ENCODE measurements at regions not wholly inside any gene's neighbourhood (a gene's known extent, or its start where the extent isn't known, plus 50 kb on each side); places are given as distances from the start of the nearest gene placed in this dataset.

DNA sequence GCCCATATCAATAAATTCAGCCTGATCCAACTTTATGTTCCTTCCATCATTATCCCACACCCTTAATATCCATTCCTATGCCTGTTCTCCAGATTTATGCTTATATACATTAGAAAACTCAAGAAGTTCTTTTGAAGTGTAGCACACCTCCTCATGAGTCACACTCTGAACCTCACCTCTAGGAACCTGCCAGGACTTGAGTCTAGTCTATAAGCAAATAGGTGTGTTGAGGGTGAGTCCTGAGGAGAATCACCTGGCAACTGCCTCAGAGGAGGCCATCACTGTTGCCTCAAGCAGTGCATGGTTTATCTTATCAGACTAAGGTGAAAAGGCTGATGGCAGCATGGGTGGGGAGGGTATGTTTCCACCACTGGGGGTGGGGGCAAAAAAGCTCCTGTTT lies 496.7 kb downstream of the C6orf118 start:
- TF ChIP-seq TCF12 (IDR thresholded peaks at IDR 0.05; ENCODE audit: low read depth) = no peak
- TF ChIP-seq, protein P1, sequence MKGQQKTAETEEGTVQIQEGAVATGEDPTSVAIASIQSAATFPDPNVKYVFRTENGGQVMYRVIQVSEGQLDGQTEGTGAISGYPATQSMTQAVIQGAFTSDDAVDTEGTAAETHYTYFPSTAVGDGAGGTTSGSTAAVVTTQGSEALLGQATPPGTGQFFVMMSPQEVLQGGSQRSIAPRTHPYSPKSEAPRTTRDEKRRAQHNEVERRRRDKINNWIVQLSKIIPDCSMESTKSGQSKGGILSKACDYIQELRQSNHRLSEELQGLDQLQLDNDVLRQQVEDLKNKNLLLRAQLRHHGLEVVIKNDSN (IDR thresholded peaks at IDR 0.05) = no peak
- TF ChIP-seq TAF1 (IDR thresholded peaks at IDR 0.05; ENCODE audit: low read depth) = no peak
- TF ChIP-seq EGR1 (IDR thresholded peaks at IDR 0.05) = no peak
- no peak for TF ChIP-seq ZBTB7A (IDR thresholded peaks at IDR 0.05; ENCODE audit: low read depth)
- TF ChIP-seq YY1 (IDR thresholded peaks at IDR 0.05; ENCODE audit: low read depth) = no peak

DNA sequence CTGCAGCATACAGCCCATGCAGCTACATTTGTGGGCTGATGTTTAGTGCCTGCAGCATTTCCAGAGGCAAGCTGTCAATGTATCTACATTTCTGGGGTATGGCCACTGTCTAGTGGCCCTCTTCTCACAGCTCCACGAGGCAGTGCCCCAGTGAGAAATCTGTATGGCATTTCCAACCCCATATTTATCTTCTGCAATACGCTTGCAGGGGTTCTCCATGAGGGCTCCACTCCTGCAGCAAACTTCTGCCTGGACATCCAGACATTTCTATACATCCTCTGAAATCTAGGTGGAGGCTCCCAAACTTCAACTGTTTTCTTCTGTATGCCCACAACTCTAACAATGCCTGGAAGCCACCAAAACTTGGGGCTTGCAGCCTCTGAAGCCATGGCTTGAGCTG lies 502.3 kb downstream of the C6orf118 start:
- no peak for TF ChIP-seq NFIC (IDR thresholded peaks at IDR 0.05)
- TF ChIP-seq EP300 (IDR thresholded peaks at IDR 0.05; ENCODE audit: borderline replicate concordance) = no peak
- TF ChIP-seq EGR1 (IDR thresholded peaks at IDR 0.05) = no peak
- no peak for TF ChIP-seq TCF12 (IDR thresholded peaks at IDR 0.05; ENCODE audit: low read depth)
- TF ChIP-seq ZBTB7A (IDR thresholded peaks at IDR 0.05; ENCODE audit: low read depth) = no peak
- no peak for TF ChIP-seq TEAD4 (IDR thresholded peaks at IDR 0.05)
- TF ChIP-seq, protein P2, sequence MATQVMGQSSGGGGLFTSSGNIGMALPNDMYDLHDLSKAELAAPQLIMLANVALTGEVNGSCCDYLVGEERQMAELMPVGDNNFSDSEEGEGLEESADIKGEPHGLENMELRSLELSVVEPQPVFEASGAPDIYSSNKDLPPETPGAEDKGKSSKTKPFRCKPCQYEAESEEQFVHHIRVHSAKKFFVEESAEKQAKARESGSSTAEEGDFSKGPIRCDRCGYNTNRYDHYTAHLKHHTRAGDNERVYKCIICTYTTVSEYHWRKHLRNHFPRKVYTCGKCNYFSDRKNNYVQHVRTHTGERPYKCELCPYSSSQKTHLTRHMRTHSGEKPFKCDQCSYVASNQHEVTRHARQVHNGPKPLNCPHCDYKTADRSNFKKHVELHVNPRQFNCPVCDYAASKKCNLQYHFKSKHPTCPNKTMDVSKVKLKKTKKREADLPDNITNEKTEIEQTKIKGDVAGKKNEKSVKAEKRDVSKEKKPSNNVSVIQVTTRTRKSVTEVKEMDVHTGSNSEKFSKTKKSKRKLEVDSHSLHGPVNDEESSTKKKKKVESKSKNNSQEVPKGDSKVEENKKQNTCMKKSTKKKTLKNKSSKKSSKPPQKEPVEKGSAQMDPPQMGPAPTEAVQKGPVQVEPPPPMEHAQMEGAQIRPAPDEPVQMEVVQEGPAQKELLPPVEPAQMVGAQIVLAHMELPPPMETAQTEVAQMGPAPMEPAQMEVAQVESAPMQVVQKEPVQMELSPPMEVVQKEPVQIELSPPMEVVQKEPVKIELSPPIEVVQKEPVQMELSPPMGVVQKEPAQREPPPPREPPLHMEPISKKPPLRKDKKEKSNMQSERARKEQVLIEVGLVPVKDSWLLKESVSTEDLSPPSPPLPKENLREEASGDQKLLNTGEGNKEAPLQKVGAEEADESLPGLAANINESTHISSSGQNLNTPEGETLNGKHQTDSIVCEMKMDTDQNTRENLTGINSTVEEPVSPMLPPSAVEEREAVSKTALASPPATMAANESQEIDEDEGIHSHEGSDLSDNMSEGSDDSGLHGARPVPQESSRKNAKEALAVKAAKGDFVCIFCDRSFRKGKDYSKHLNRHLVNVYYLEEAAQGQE (IDR thresholded peaks at IDR 0.05; ENCODE audit: low read depth) = no peak
- TF ChIP-seq CEBPB (IDR thresholded peaks at IDR 0.05) = no peak
- TF ChIP-seq, protein P3, sequence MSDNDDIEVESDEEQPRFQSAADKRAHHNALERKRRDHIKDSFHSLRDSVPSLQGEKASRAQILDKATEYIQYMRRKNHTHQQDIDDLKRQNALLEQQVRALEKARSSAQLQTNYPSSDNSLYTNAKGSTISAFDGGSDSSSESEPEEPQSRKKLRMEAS (IDR thresholded peaks at IDR 0.05) = no peak
- TF ChIP-seq, protein P1 (IDR thresholded peaks at IDR 0.05) = no peak
- TF ChIP-seq RAD21 (IDR thresholded peaks at IDR 0.05; ENCODE audit: low read depth) = no peak
- TF ChIP-seq YY1 (IDR thresholded peaks at IDR 0.05; ENCODE audit: low read depth) = no peak
- no peak for TF ChIP-seq CREB1 (IDR thresholded peaks at IDR 0.05; ENCODE audit: low read depth)
- TF ChIP-seq TAF1 (IDR thresholded peaks at IDR 0.05; ENCODE audit: low read depth) = no peak
- no peak for TF ChIP-seq FOXM1 (IDR thresholded peaks at IDR 0.05; ENCODE audit: borderline replicate concordance, low read depth)

DNA sequence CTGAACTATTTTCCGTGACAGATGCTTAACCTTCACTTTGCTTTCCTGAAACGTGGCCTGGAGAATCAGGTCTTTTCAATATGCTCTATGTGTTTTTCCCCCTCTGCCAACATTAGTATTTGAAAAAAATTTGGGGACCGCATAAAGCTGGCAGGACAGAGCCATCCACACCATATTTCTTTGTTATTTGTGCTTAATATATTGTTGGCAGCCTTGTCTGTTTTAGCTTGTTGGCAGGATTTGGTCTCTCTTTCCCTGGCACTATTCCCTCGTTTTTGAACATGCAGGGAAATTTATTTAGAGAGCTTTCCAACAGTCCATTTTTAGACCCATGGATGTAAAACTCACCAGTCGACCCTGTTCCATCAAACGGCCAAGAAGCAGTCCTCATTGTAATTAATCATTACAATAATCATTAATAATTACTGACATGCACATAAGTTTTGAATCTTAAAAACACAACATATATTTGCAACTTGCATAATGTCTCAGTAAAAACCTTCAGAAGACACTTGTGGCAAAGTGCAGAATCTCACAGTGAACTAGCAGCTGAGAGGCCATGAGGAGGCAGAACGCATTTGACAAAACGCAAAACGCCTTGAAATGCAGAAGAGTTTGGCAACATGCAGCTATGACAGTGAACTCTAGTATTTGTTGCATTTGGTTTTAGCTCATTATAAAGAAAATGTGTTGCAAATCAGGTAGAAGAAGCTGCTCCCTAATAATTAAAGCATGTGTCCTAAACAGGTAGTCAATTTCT lies 514.2 kb downstream of the C6orf118 start:
- TF ChIP-seq EP300 (IDR thresholded peaks at IDR 0.05; ENCODE audit: borderline replicate concordance) (no peak), CREB1 (IDR thresholded peaks at IDR 0.05; ENCODE audit: low read depth) (no peak), YY1 (IDR thresholded peaks at IDR 0.05; ENCODE audit: low read depth) (no peak), TEAD4 (IDR thresholded peaks at IDR 0.05) (no peak), CEBPB (IDR thresholded peaks at IDR 0.05) (no peak), TCF12 (IDR thresholded peaks at IDR 0.05; ENCODE audit: low read depth) (no peak), NFIC (IDR thresholded peaks at IDR 0.05) (no peak)
- TF ChIP-seq, protein P2 (IDR thresholded peaks at IDR 0.05; ENCODE audit: low read depth) = no peak

DNA sequence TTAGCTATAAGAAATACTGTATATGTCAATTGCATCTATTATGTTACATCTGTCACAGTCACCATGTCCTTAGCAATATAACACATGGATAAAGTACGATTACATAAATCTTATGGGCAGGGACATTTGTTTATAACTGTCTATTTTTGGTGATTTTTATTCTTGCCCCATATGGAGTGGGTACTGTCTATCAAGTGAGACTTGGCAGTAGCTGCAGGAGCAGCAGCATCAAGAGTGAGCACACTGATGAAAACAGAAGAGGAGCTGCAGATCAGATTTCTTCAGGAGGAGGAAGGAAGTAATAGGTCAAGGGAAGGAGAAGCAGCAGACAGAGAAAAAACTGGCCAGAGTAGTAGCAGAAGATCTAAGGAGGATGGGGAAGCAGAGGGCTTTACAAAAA lies 516.7 kb downstream of the C6orf118 start:
- no peak for TF ChIP-seq FOXM1 (IDR thresholded peaks at IDR 0.05; ENCODE audit: borderline replicate concordance, low read depth)
- TF ChIP-seq, protein P1 (IDR thresholded peaks at IDR 0.05) = no peak
- TF ChIP-seq CREB1 (IDR thresholded peaks at IDR 0.05; ENCODE audit: low read depth) = no peak
- no peak for TF ChIP-seq TEAD4 (IDR thresholded peaks at IDR 0.05)

DNA sequence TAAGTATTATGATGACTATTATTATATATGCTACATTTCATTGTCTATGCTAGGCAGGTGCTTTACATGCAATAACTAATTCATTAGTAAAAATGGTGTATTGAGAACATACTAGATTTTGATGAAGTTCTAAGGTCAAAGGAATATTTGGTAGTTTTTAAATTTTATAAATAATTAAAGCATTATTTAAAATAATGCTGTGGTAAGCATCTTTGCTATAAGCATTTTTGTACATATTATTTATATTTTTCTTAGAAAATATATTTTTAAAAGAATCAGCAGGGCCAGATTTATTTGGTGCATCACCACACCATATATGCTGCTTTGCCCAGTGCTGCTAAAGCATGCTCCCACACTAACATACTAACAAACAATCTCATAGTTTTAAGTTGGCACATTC lies 517.9 kb downstream of the C6orf118 start:
- TF ChIP-seq CREB1 (IDR thresholded peaks at IDR 0.05; ENCODE audit: low read depth) = no peak
- no peak for TF ChIP-seq RAD21 (IDR thresholded peaks at IDR 0.05; ENCODE audit: low read depth)
- TF ChIP-seq EGR1 (IDR thresholded peaks at IDR 0.05) = no peak
- TF ChIP-seq, protein P2 (IDR thresholded peaks at IDR 0.05; ENCODE audit: low read depth) = no peak
- no peak for TF ChIP-seq ZBTB7A (IDR thresholded peaks at IDR 0.05; ENCODE audit: low read depth)
- TF ChIP-seq EP300 (IDR thresholded peaks at IDR 0.05; ENCODE audit: borderline replicate concordance) = no peak
- TF ChIP-seq TAF1 (IDR thresholded peaks at IDR 0.05; ENCODE audit: low read depth) = no peak
- TF ChIP-seq TEAD4 (IDR thresholded peaks at IDR 0.05) = no peak
- TF ChIP-seq, protein P1 (IDR thresholded peaks at IDR 0.05) = no peak
